HCT116 (cell line): ENCODE measurements at regions not wholly inside any gene's neighbourhood (a gene's known extent, or its start where the extent isn't known, plus 50 kb on each side); places are given as distances from the start of the nearest gene placed in this dataset.

Experiments
- ATAC-seq: fragments of 200-7000 bp; cut with Tn5 transposase; 2 replicates; pipeline ENCODE4 v1.9.1; 2020; ENCODE audit warnings: mild to moderate bottlenecking, moderate library complexity
- BruUV-seq: library from RNA; stranded (reverse); fragments of 400-500 nt; replicated peaks from 2 replicates; lab custom pipeline; 2021; lab: Mats Ljungman, UMichigan
- CTCF ChIA-PET: fragments of 300-600 bp; sonication (Branson Sonifier 250); formaldehyde crosslinking; loops from one replicate; lab custom pipeline; 2021; ENCODE audit warnings: antibody characterized with exemption; lab: Charles Lee
- POLR2A ChIA-PET: fragments of 300-600, 350-600 bp; sonication (Branson Sonifier 250); formaldehyde crosslinking; loops from one replicate; lab custom pipeline; 2021; ENCODE audit warnings: antibody characterized with exemption; lab: Charles Lee
- RAD21 ChIA-PET, 2 experiments: fragments of 300-600 bp; sonication (Branson Sonifier 250); formaldehyde crosslinking; loops; one replicate each; lab custom pipeline; 2023; ENCODE audit warnings: low total read pairs in 2 of 2; ENCODE audit not compliant: uncharacterized antibody in 2 of 2, unreplicated experiment in 2 of 2, low non-redundant PET in 1 of 2; lab: Charles Lee
- DNase-seq: peaks from one replicate; pipeline ENCODE4 v3.0.0-alpha.2; 2010; ENCODE audit warnings: low read depth, low spot score
- H2AFZ ChIP-seq: fragments of 200-600 bp; shearing (Covaris generic), sonication (generic); 2 replicates; pipeline ENCODE4 v1.6.1; 2017; ENCODE audit warnings: low read depth, mixed run types, mixed read lengths, antibody characterized with exemption, low read length; ENCODE audit not compliant: poor library complexity, severe bottlenecking
- H3K27ac ChIP-seq: 2 replicates; pipeline ENCODE4 v1.5.1; 2012; ENCODE audit warnings: low read depth, low read length
- H3K27me3 ChIP-seq: fragments of 200-600 bp; sonication (generic); 2 replicates; pipeline ENCODE4 v1.6.1; 2016; ENCODE audit warnings: mixed run types, low read length, mixed read lengths; ENCODE audit not compliant: insufficient read depth
- H3K36me3 ChIP-seq, 2 experiments: fragments of 200-500 bp in 1 of 2; fragments of 200-600 bp in 1 of 2; sonication (Bioruptor generic) in 1 of 2; sonication (generic) in 1 of 2; 2 replicates each; pipeline versions ENCODE4 v1.5.1 to v1.6.1; 2014 to 2016; ENCODE audit warnings: low read length in 2 of 2, inconsistent platforms in 1 of 2, mixed read lengths in 1 of 2, mixed run types in 1 of 2; ENCODE audit not compliant: insufficient read depth in 2 of 2, control insufficient read depth in 1 of 2
- H3K4me1 ChIP-seq, 2 experiments: fragments of 200-600 bp in 1 of 2; sonication (generic) in 1 of 2; 2 replicates each; pipeline versions ENCODE4 v1.5.1 to v1.6.1; 2012 to 2017; ENCODE audit warnings: low read length in 2 of 2, inconsistent platforms in 1 of 2, mild to moderate bottlenecking in 1 of 2, mixed read lengths in 1 of 2, mixed run types in 1 of 2, moderate library complexity in 1 of 2; ENCODE audit not compliant: insufficient read depth in 2 of 2, control insufficient read depth in 1 of 2
- H3K4me2 ChIP-seq: fragments of 200-600 bp; sonication (generic); 2 replicates; pipeline ENCODE4 v1.6.1; 2017; ENCODE audit warnings: mixed run types, low read length, mixed read lengths
- H3K4me3 ChIP-seq, 2 experiments: fragments of 200-600 bp in 1 of 2; sonication (generic) in 1 of 2; replicated peaks in 1 of 2; 2 replicates each; pipeline ENCODE4 v1.5.1; 2011 to 2016; ENCODE audit warnings: low read length in 2 of 2, control low read depth in 1 of 2, low read depth in 1 of 2, mild to moderate bottlenecking in 1 of 2, mixed read lengths in 1 of 2, mixed run types in 1 of 2
- H3K79me2 ChIP-seq: fragments of 200-600 bp; sonication (generic); 2 replicates; pipeline ENCODE4 v1.6.1; 2017; ENCODE audit warnings: mild to moderate bottlenecking, mixed run types, low read length, moderate library complexity, mixed read lengths; ENCODE audit not compliant: insufficient read depth
- H3K9ac ChIP-seq: fragments of 200-600 bp; sonication (generic); 2 replicates; pipeline ENCODE4 v1.6.1; 2016; ENCODE audit warnings: low read length, mixed read lengths
- H3K9me2 ChIP-seq: fragments of 200-600 bp; sonication (generic), shearing (Covaris generic); 2 replicates; pipeline ENCODE4 v1.6.1; 2017; ENCODE audit warnings: mixed run types, mild to moderate bottlenecking, moderate library complexity; ENCODE audit not compliant: insufficient read depth
- H3K9me3 ChIP-seq, 2 experiments: fragments of 200-500 bp in 1 of 2; fragments of 200-600 bp in 1 of 2; sonication (Bioruptor generic) in 1 of 2; sonication (generic) in 1 of 2; 2 replicates each; pipeline ENCODE4 v1.6.1; 2014 to 2017; ENCODE audit warnings: low read length in 2 of 2, mixed read lengths in 2 of 2, inconsistent platforms in 1 of 2, low read depth in 1 of 2, mild to moderate bottlenecking in 1 of 2, mixed run types in 1 of 2, moderate library complexity in 1 of 2; ENCODE audit not compliant: control insufficient read depth in 1 of 2, insufficient read depth in 1 of 2
- H4K20me1 ChIP-seq: fragments of 200-600 bp; sonication (generic), shearing (Covaris generic); 2 replicates; pipeline ENCODE4 v1.6.1; 2017; ENCODE audit warnings: mixed run types, mild to moderate bottlenecking, moderate library complexity; ENCODE audit not compliant: insufficient read depth
- CBX3 ChIP-seq: IDR thresholded peaks from 2 replicates; pipeline ENCODE4 v1.6.1; 2012; ENCODE audit warnings: low read depth
- CEBPB ChIP-seq: IDR thresholded peaks from 2 replicates; pipeline ENCODE4 v1.6.1; 2012; ENCODE audit warnings: low read depth
- EGR1 ChIP-seq: IDR thresholded peaks from 2 replicates; pipeline ENCODE4 v1.6.1; 2012; ENCODE audit warnings: low read depth
- ELF1 ChIP-seq: IDR thresholded peaks from 2 replicates; pipeline ENCODE4 v1.6.1; 2012; ENCODE audit warnings: low read depth, borderline replicate concordance
- EZH2phosphoT487 ChIP-seq: fragments of 200-600 bp; IDR thresholded peaks from 2 replicates; pipeline ENCODE4 v1.6.1; 2018; ENCODE audit warnings: antibody characterized with exemption, borderline replicate concordance
- FOSL1 ChIP-seq: IDR thresholded peaks from 2 replicates; pipeline ENCODE4 v1.6.1; 2012; ENCODE audit warnings: low read depth
- JUND ChIP-seq: IDR thresholded peaks from 2 replicates; pipeline ENCODE4 v1.6.1; 2012
- POLR2A ChIP-seq: IDR thresholded peaks from 2 replicates; pipeline ENCODE4 v1.7.0; 2011; ENCODE audit warnings: borderline replicate concordance; ENCODE audit not compliant: insufficient read depth, insufficient read length; ENCODE audit errors: extremely low read depth
- POLR2AphosphoS5 ChIP-seq: IDR thresholded peaks from 2 replicates; pipeline ENCODE4 v1.6.1; 2011; ENCODE audit warnings: mild to moderate bottlenecking, low read depth, low read length, moderate library complexity
- RAD21 ChIP-seq: IDR thresholded peaks from 2 replicates; pipeline ENCODE4 v1.6.1; 2012; ENCODE audit warnings: low read depth, mild to moderate bottlenecking
- SIN3A ChIP-seq: IDR thresholded peaks from 2 replicates; pipeline ENCODE4 v1.6.1; 2012; ENCODE audit warnings: low read depth
- SP1 ChIP-seq: IDR thresholded peaks from 2 replicates; pipeline ENCODE4 v1.6.1; 2012; ENCODE audit warnings: low read depth
- SRF ChIP-seq: IDR thresholded peaks from 2 replicates; pipeline ENCODE4 v1.6.1; 2012; ENCODE audit warnings: low read depth
- YY1 ChIP-seq: IDR thresholded peaks from 2 replicates; pipeline ENCODE4 v1.6.1; 2011; ENCODE audit warnings: low read length, low read depth, moderate library complexity, mild to moderate bottlenecking; ENCODE audit not compliant: insufficient replicate concordance; ENCODE audit errors: extremely low read depth
- ZFX ChIP-seq: fragments of 450-650 bp; IDR thresholded peaks from 2 replicates; pipeline ENCODE4 v1.6.1; 2017
- ZNF274 ChIP-seq: fragments of 200-500 bp; sonication (Bioruptor generic); IDR thresholded peaks from 2 replicates; pipeline ENCODE4 v1.6.1; 2014; ENCODE audit warnings: mild to moderate bottlenecking, low read depth, low read length, inconsistent platforms
- intact Hi-C: fragments of 100-400 bp; cut with micrococcal nuclease; formaldehyde crosslinking; loops from 2 replicates; pipeline ENCODE4 v1.10.0; 2022
- TF ChIP-seq, protein P1 (sequence below): IDR thresholded peaks from 2 replicates; pipeline ENCODE4 v1.6.1; 2012
- TF ChIP-seq, protein P2 (sequence below): IDR thresholded peaks from 2 replicates; pipeline ENCODE4 v1.6.1; 2011; ENCODE audit warnings: mild to moderate bottlenecking, low read length, moderate library complexity; ENCODE audit not compliant: insufficient replicate concordance; ENCODE audit errors: extremely low read depth
- TF ChIP-seq, protein P3 (sequence below): IDR thresholded peaks from 2 replicates; pipeline ENCODE4 v1.6.1; 2012

DNA sequence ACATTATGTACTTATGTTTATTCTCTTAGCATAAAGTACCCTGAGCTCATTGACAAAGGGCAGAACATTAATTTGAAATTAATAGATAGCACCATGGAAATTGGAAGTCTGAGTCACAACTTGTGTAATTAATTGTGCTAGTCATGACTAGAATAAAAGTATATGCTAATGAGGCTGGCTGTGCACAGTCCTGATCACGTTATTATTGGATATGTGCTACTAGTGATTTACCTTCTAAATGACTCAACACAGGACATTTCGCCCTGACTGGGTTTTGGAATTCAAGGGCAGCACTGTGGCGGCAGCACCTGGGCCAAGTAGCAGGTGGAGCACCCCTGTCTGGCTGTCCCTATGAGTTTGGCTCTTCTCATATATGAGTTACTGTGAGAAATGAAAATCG lies 341.8 kb downstream of the ICE1 start:
- Histone ChIP-seq H4K20me1 (no peaks in the 10 kb centered on the region; the same call in 1 of the 2 replicates), H3K9me2 (no peaks in the 10 kb centered on the region), H3K9me3 (no peaks in the 10 kb centered on the region), H3K79me2 (no peaks in the 10 kb centered on the region), H3K4me1 (no peaks in the 10 kb centered on the region), H3K9ac (no peak overlapping the region), H3K36me3 (no peaks in the 10 kb centered on the region), H3K4me2 (no peak overlapping the region), H2AFZ (no peak overlapping the region), H3K27ac (no peak overlapping the region), H3K27me3 (no peaks in the 10 kb centered on the region), H3K4me3 (no peak overlapping the region)
- BruUV-seq, result no TSS peak
- ChIA-PET CTCF (no interaction called here), RAD21 (no interaction called here), POLR2A (no interaction called here)
- intact Hi-C loops, result no loop called here
- ATAC-seq (no peak), DNase-seq (no peak)
- no peak for TF ChIP-seq ZFX
- TF ChIP-seq, protein P1, sequence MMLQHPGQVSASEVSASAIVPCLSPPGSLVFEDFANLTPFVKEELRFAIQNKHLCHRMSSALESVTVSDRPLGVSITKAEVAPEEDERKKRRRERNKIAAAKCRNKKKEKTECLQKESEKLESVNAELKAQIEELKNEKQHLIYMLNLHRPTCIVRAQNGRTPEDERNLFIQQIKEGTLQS, result no peak
- TF ChIP-seq, protein P2, sequence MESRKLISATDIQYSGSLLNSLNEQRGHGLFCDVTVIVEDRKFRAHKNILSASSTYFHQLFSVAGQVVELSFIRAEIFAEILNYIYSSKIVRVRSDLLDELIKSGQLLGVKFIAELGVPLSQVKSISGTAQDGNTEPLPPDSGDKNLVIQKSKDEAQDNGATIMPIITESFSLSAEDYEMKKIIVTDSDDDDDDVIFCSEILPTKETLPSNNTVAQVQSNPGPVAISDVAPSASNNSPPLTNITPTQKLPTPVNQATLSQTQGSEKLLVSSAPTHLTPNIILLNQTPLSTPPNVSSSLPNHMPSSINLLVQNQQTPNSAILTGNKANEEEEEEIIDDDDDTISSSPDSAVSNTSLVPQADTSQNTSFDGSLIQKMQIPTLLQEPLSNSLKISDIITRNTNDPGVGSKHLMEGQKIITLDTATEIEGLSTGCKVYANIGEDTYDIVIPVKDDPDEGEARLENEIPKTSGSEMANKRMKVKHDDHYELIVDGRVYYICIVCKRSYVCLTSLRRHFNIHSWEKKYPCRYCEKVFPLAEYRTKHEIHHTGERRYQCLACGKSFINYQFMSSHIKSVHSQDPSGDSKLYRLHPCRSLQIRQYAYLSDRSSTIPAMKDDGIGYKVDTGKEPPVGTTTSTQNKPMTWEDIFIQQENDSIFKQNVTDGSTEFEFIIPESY, result no peak
- no peak for TF ChIP-seq POLR2AphosphoS5
- TF ChIP-seq EZH2phosphoT487, result no peak
- TF ChIP-seq EGR1, result no peak
- TF ChIP-seq CBX3, result no peak
- TF ChIP-seq CEBPB, result no peak
- TF ChIP-seq RAD21, result no peak
- TF ChIP-seq JUND, result no peak
- no peak for TF ChIP-seq ZNF274
- TF ChIP-seq POLR2A, result no peak
- TF ChIP-seq ELF1, result no peak
- TF ChIP-seq SIN3A, result no peak
- no peak for TF ChIP-seq SRF
- TF ChIP-seq YY1, result no peak
- TF ChIP-seq, protein P3, sequence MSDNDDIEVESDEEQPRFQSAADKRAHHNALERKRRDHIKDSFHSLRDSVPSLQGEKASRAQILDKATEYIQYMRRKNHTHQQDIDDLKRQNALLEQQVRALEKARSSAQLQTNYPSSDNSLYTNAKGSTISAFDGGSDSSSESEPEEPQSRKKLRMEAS, result no peak
- TF ChIP-seq SP1, result no peak
- TF ChIP-seq FOSL1, result no peak
